Neural progenitor cell (in vitro differentiated cells): ENCODE measurements at regions not wholly inside any gene's neighbourhood (a gene's known extent, or its start where the extent isn't known, plus 50 kb on each side); places are given as distances from the start of the nearest gene placed in this dataset.

Source experiments
- DNase-seq: peaks from one replicate; pipeline ENCODE4 v3.0.0-alpha.2; 2016; ENCODE audit warnings: low spot score
- H2AFZ ChIP-seq: fragments of 200-600 bp; sonication (generic); replicated peaks from 2 replicates; pipeline ENCODE4 v1.6.1; 2016; ENCODE audit warnings: antibody characterized with exemption
- H3F3A ChIP-seq: fragments of 200-600 bp; sonication (generic); 2 replicates; pipeline ENCODE4 v1.6.1; 2016; ENCODE audit warnings: antibody characterized with exemption, low read depth
- H3K27ac ChIP-seq: fragments of 200-600 bp; sonication (generic); 2 replicates; pipeline ENCODE4 v1.5.1; 2016; ENCODE audit warnings: mild to moderate bottlenecking
- H3K27me3 ChIP-seq: fragments of 200-600 bp; sonication (generic); 2 replicates; pipeline ENCODE4 v1.6.1; 2016; ENCODE audit warnings: mild to moderate bottlenecking, moderate library complexity
- H3K36me3 ChIP-seq: fragments of 200-600 bp; sonication (generic); 2 replicates; pipeline ENCODE4 v1.5.1; 2016
- H3K4me1 ChIP-seq: fragments of 200-600 bp; sonication (generic); 2 replicates; pipeline ENCODE4 v1.6.1; 2016; ENCODE audit warnings: mixed run types
- H3K4me2 ChIP-seq: fragments of 200-600 bp; sonication (generic); 2 replicates; pipeline ENCODE4 v1.6.1; 2016
- H3K4me3 ChIP-seq: fragments of 200-600 bp; sonication (generic); 2 replicates; pipeline ENCODE4 v1.5.1; 2016
- H3K79me2 ChIP-seq: fragments of 200-600 bp; sonication (generic); 2 replicates; pipeline ENCODE4 v1.6.1; 2016; ENCODE audit warnings: low read depth
- H3K9ac ChIP-seq: fragments of 200-600 bp; sonication (generic); 2 replicates; pipeline ENCODE4 v1.6.1; 2016
- H3K9me3 ChIP-seq: fragments of 200-600 bp; sonication (generic); 2 replicates; pipeline ENCODE4 v1.5.1; 2016; ENCODE audit warnings: low read depth
- H4K20me1 ChIP-seq: fragments of 200-600 bp; sonication (generic); 2 replicates; pipeline ENCODE4 v1.6.1; 2016; ENCODE audit warnings: low read depth
- H3K27ac Mint-ChIP-seq: 3 replicates; pipeline ENCODE4 v1.8.0; 2021; ENCODE audit warnings: mixed read lengths
- H3K27me3 Mint-ChIP-seq: 2 replicates; pipeline ENCODE4 v1.8.0; 2022; ENCODE audit warnings: low read depth, mild to moderate bottlenecking, inconsistent platforms, moderate library complexity, mixed read lengths; ENCODE audit not compliant: insufficient read depth
- H3K36me3 Mint-ChIP-seq: 3 replicates; pipeline ENCODE4 v1.8.0; 2021; ENCODE audit warnings: mixed read lengths
- H3K4me1 Mint-ChIP-seq: 3 replicates; pipeline ENCODE4 v1.8.0; 2021; ENCODE audit warnings: mixed read lengths
- H3K4me3 Mint-ChIP-seq: 3 replicates; pipeline ENCODE4 v1.8.0; 2021; ENCODE audit warnings: mild to moderate bottlenecking, moderate library complexity, mixed read lengths
- H3K9me3 Mint-ChIP-seq: 3 replicates; pipeline ENCODE4 v1.8.0; 2020; ENCODE audit warnings: mixed read lengths
- EZH2 ChIP-seq: fragments of 200-600 bp; sonication (generic); IDR thresholded peaks from 2 replicates; pipeline ENCODE4 v1.6.1; 2017; ENCODE audit warnings: antibody characterized with exemption, mild to moderate bottlenecking, moderate library complexity
- EZH2phosphoT487 ChIP-seq: fragments of 200-600 bp; sonication (generic); IDR thresholded peaks from 2 replicates; pipeline ENCODE4 v1.6.1; 2017; ENCODE audit warnings: antibody characterized with exemption
- TF ChIP-seq, protein P1 (sequence below): fragments of 200-600 bp; sonication (generic); IDR thresholded peaks from 2 replicates; pipeline ENCODE4 v1.5.1; 2017; ENCODE audit warnings: antibody characterized with exemption, mild to moderate bottlenecking

DNA sequence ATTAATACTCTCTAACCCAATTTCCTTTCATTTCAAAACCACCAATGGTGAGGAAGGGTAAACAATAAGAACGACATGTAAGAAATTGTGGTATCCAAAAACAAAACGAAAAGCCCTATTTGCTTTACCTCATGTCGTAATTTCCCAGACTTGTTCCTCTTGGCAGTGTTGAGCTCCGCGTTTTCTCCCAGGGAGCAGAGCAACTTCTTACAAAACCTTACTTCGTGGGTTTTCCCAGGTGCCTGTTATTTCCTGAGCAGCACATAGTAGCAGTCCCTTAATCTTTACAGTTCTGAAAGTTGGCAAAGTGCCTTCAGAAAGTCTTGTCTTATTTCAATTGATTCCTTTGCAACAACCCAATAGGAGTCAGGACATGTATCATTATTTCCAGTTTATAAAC lies 207.9 kb upstream of the MARCKS start:
- TF ChIP-seq EZH2 (no peak), EZH2phosphoT487 (no peak)
- TF ChIP-seq, protein P1, sequence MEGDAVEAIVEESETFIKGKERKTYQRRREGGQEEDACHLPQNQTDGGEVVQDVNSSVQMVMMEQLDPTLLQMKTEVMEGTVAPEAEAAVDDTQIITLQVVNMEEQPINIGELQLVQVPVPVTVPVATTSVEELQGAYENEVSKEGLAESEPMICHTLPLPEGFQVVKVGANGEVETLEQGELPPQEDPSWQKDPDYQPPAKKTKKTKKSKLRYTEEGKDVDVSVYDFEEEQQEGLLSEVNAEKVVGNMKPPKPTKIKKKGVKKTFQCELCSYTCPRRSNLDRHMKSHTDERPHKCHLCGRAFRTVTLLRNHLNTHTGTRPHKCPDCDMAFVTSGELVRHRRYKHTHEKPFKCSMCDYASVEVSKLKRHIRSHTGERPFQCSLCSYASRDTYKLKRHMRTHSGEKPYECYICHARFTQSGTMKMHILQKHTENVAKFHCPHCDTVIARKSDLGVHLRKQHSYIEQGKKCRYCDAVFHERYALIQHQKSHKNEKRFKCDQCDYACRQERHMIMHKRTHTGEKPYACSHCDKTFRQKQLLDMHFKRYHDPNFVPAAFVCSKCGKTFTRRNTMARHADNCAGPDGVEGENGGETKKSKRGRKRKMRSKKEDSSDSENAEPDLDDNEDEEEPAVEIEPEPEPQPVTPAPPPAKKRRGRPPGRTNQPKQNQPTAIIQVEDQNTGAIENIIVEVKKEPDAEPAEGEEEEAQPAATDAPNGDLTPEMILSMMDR: no peak
- H3K9me3 ChIP-seq: no peaks in the 10 kb centered on the region
- H3K4me1 Mint-ChIP-seq: peaks cover 37% of the 10 kb centered on the region
- no peak for DNase-seq
- peaks cover 2% of the 10 kb centered on the region for H3K36me3 Mint-ChIP-seq
- peak overlapping the region; percentile 16 for H3K4me3 Mint-ChIP-seq
- no peaks in the 10 kb centered on the region for H3K36me3 ChIP-seq
- no peaks in the 10 kb centered on the region for H3F3A ChIP-seq
- H3K9me3 Mint-ChIP-seq: peaks cover 4% of the 10 kb centered on the region
- H3K4me1 ChIP-seq: no peaks in the 10 kb centered on the region
- H3K27me3 Mint-ChIP-seq: no peaks in the 10 kb centered on the region
- no peak overlapping the region for H3K27ac ChIP-seq
- no peaks in the 10 kb centered on the region for H4K20me1 ChIP-seq
- no peak overlapping the region for H3K4me2 ChIP-seq
- no peaks in the 10 kb centered on the region for H3K79me2 ChIP-seq
- peak overlapping the region; percentile 59 for H3K27ac Mint-ChIP-seq
- H3K9ac ChIP-seq: no peak overlapping the region
- H2AFZ ChIP-seq: no peak overlapping the region
- no peaks in the 10 kb centered on the region for H3K27me3 ChIP-seq
- no peak overlapping the region for H3K4me3 ChIP-seq

DNA sequence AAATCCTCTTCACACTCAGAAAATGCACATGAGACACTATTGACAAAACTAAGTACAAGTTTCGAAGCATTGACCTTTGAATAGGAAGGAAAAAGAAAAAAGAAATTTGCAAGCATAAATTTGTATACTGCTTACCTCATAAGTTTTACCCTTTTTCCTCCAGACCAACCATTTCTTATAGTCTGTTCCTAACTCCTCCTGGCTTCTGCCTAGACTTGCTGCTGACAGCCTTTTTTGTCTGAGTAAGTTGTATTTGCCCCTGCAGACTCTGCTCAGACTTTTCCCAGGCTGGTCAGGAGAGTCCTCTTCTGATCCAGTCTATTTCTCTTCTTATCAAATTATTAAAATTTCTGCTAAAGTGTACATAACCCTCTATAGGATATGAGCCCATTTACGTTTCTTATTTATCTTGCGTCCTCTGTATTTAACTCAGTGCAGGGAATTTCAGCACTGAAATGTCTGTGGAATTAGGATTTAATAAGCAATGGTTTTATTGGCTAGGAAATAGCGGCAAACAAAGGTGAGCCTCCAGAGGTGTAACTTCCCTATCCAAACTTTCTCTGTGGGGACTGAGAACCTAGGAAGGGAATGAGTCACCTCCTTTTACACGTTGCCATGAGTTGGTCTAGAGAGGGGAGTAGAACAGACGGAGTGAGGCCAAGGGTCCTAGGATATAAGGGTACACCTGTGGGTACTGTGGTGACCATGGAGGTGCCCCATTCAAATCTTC lies 207.1 kb upstream of the MARCKS start:
- H2AFZ ChIP-seq: no peak overlapping the region
- no peak overlapping the region for H3K4me2 ChIP-seq
- peak overlapping the region; percentile 79 for H3K27ac Mint-ChIP-seq
- no peaks in the 10 kb centered on the region for H3K27me3 ChIP-seq
- TF ChIP-seq EZH2phosphoT487 (no peak), EZH2 (no peak)
- TF ChIP-seq, protein P1: no peak
- H3K36me3 ChIP-seq: no peaks in the 10 kb centered on the region
- no peak overlapping the region for H3K4me3 ChIP-seq
- H3K9me3 Mint-ChIP-seq: peaks cover 4% of the 10 kb centered on the region
- H3K79me2 ChIP-seq: no peaks in the 10 kb centered on the region
- H3K36me3 Mint-ChIP-seq: peaks cover 2% of the 10 kb centered on the region
- DNase-seq: no peak
- H3K4me1 ChIP-seq: no peaks in the 10 kb centered on the region
- H3K9me3 ChIP-seq: no peaks in the 10 kb centered on the region
- H3K9ac ChIP-seq: no peak overlapping the region
- H3K4me1 Mint-ChIP-seq: peaks cover 37% of the 10 kb centered on the region
- H3K27me3 Mint-ChIP-seq: peaks cover 2% of the 10 kb centered on the region
- H4K20me1 ChIP-seq: no peaks in the 10 kb centered on the region
- no peaks in the 10 kb centered on the region for H3F3A ChIP-seq
- H3K27ac ChIP-seq: no peak overlapping the region
- H3K4me3 Mint-ChIP-seq: no peak overlapping the region

DNA sequence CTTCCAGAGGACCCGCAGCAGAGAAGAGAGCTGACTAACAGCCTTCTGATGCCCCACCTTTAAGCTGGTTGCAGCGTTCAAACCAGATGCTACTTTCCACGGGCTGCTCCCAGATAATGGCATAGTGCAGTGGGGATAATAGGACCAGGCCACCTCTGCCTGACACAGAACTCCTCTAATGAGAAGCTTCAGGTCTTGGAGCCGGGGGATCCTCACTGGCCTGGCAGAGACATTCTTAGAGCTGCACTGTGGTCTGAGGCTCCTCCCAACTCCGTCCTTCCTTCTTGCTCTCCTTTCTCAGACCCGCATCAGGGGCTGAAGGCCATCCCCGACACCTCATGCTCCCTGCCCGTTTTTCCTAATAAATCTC lies 206.6 kb upstream of the MARCKS start:
- Histone ChIP-seq H3K27ac (no peak overlapping the region), H2AFZ (no peak overlapping the region), H3K4me1 (no peaks in the 10 kb centered on the region), H3K4me3 (no peak overlapping the region), H3F3A (no peaks in the 10 kb centered on the region), H4K20me1 (no peaks in the 10 kb centered on the region), H3K27me3 (no peaks in the 10 kb centered on the region), H3K9me3 (no peaks in the 10 kb centered on the region), H3K36me3 (no peaks in the 10 kb centered on the region), H3K9ac (no peak overlapping the region), H3K4me2 (no peak overlapping the region), H3K79me2 (no peaks in the 10 kb centered on the region)
- no peak for DNase-seq
- peaks cover 36% of the 10 kb centered on the region for H3K4me1 Mint-ChIP-seq
- TF ChIP-seq, protein P1: no peak
- no peak for TF ChIP-seq EZH2
- TF ChIP-seq EZH2phosphoT487: no peak
- H3K27me3 Mint-ChIP-seq: peaks cover 2% of the 10 kb centered on the region
- H3K27ac Mint-ChIP-seq: peak overlapping the region; percentile 79
- no peak overlapping the region for H3K4me3 Mint-ChIP-seq
- peaks cover 4% of the 10 kb centered on the region for H3K9me3 Mint-ChIP-seq
- peaks cover 2% of the 10 kb centered on the region for H3K36me3 Mint-ChIP-seq
